IMR-90 (cell line): ENCODE measurements at regions not wholly inside any gene's neighbourhood (a gene's known extent, or its start where the extent isn't known, plus 50 kb on each side); places are given as distances from the start of the nearest gene placed in this dataset.

Experiments
- ATAC-seq: fragments of 200-7000 bp; cut with Tn5 transposase; 2 replicates; pipeline ENCODE4 v1.9.1; 2020; ENCODE audit warnings: low read depth, mild to moderate bottlenecking, moderate library complexity
- BruUV-seq: library from RNA; stranded (reverse); fragments of 400-500 nt; replicated peaks from 2 replicates; lab custom pipeline; 2021; lab: Mats Ljungman, UMichigan
- CTCF ChIA-PET: fragments of 300-600 bp; formaldehyde crosslinking; extraction: SDS; loops from one replicate; lab custom pipeline; 2021; ENCODE audit warnings: antibody characterized with exemption; lab: Yijun Ruan, JAX
- POLR2A ChIA-PET: fragments of 300-600 bp; sonication (Branson Sonifier 250); formaldehyde crosslinking; loops from one replicate; lab custom pipeline; 2022; ENCODE audit warnings: antibody characterized with exemption; ENCODE audit not compliant: unreplicated experiment; lab: Charles Lee
- DNase-seq: peaks from one replicate; pipeline ENCODE4 v3.0.0; 2013
- H2AFZ ChIP-seq: replicated peaks from 2 replicates; pipeline ENCODE3; 2013; ENCODE audit warnings: low read length, mild to moderate bottlenecking; ENCODE audit not compliant: poor library complexity
- H2AK5ac ChIP-seq: 2 replicates; pipeline ENCODE4 v1.6.1; 2013; ENCODE audit warnings: low read depth, low read length, inconsistent platforms
- H2AK9ac ChIP-seq: replicated peaks from 2 replicates; pipeline ENCODE3; 2013; ENCODE audit warnings: mild to moderate bottlenecking, low read depth, low read length, moderate library complexity; ENCODE audit not compliant: poor library complexity
- H2BK120ac ChIP-seq: 2 replicates; pipeline ENCODE4 v1.6.1; 2013; ENCODE audit warnings: low read depth, low read length, inconsistent platforms
- H2BK15ac ChIP-seq: 3 replicates; pipeline ENCODE4 v1.6.1; 2013; ENCODE audit warnings: low read depth, low read length, inconsistent platforms
- H2BK20ac ChIP-seq: 2 replicates; pipeline ENCODE4 v1.6.1; 2013; ENCODE audit warnings: low read depth, mild to moderate bottlenecking, inconsistent platforms, low read length, moderate library complexity
- H2BK5ac ChIP-seq: 2 replicates; pipeline ENCODE4 v1.6.1; 2013; ENCODE audit warnings: mild to moderate bottlenecking, low read depth, low read length, inconsistent platforms; ENCODE audit not compliant: poor library complexity, severe bottlenecking
- H3K14ac ChIP-seq: replicated peaks from 2 replicates; pipeline ENCODE4 v1.6.1; 2013; ENCODE audit warnings: low read depth, low read length, inconsistent platforms
- H3K18ac ChIP-seq: 2 replicates; pipeline ENCODE4 v1.6.1; 2013; ENCODE audit warnings: low read depth, low read length, control low read depth
- H3K23ac ChIP-seq: 2 replicates; pipeline ENCODE4 v1.6.1; 2013; ENCODE audit warnings: low read depth, low read length, inconsistent platforms
- H3K27ac ChIP-seq: 2 replicates; pipeline ENCODE4 v1.5.1; 2013; ENCODE audit warnings: mild to moderate bottlenecking, control low read depth, low read length; ENCODE audit not compliant: insufficient read depth
- H3K27me3 ChIP-seq: 2 replicates; pipeline ENCODE4 v1.6.1; 2013; ENCODE audit warnings: low read length; ENCODE audit not compliant: control insufficient read depth, insufficient read depth
- H3K36me3 ChIP-seq: 2 replicates; pipeline ENCODE4 v1.6.1; 2013; ENCODE audit warnings: low read length, mixed read lengths; ENCODE audit not compliant: control insufficient read depth, insufficient read depth
- H3K4ac ChIP-seq: 2 replicates; pipeline ENCODE4 v1.6.1; 2013; ENCODE audit warnings: low read depth, low read length, inconsistent platforms
- H3K4me1 ChIP-seq: 2 replicates; pipeline ENCODE4 v1.6.1; 2013; ENCODE audit warnings: low read length, mixed read lengths; ENCODE audit not compliant: control insufficient read depth, insufficient read depth
- H3K4me2 ChIP-seq: 2 replicates; pipeline ENCODE4 v1.6.1; 2013; ENCODE audit warnings: low read depth, mild to moderate bottlenecking, control low read depth, low read length, moderate library complexity
- H3K4me3 ChIP-seq: 2 replicates; pipeline ENCODE4 v1.5.1; 2013; ENCODE audit warnings: low read depth, mild to moderate bottlenecking, control low read depth, low read length, moderate library complexity; ENCODE audit not compliant: insufficient read depth
- H3K56ac ChIP-seq: 2 replicates; pipeline ENCODE4 v1.6.1; 2013; ENCODE audit warnings: low read length, inconsistent platforms; ENCODE audit not compliant: insufficient read depth; ENCODE audit errors: extremely low read depth
- H3K79me1 ChIP-seq, 2 experiments: 2 replicates each; pipeline ENCODE4 v1.6.1; 2013; ENCODE audit warnings: low read length in 2 of 2, inconsistent platforms in 1 of 2, low read depth in 1 of 2
- H3K9ac ChIP-seq: 2 replicates; pipeline ENCODE4 v1.6.1; 2013; ENCODE audit warnings: low read depth, low read length, control low read depth
- H3K9me1 ChIP-seq: 2 replicates; pipeline ENCODE4 v1.6.1; 2013; ENCODE audit warnings: low read length, inconsistent platforms; ENCODE audit not compliant: insufficient read depth
- H3K9me3 ChIP-seq: 2 replicates; pipeline ENCODE4 v1.6.1; 2013; ENCODE audit warnings: low read length; ENCODE audit not compliant: control insufficient read depth, insufficient read depth
- H4K20me1 ChIP-seq: 2 replicates; pipeline ENCODE4 v1.6.1; 2013; ENCODE audit warnings: low read length, inconsistent platforms; ENCODE audit not compliant: insufficient read depth
- H4K5ac ChIP-seq: 2 replicates; pipeline ENCODE4 v1.6.1; 2013; ENCODE audit warnings: mild to moderate bottlenecking, low read depth, low read length, control low read depth
- H4K8ac ChIP-seq, 2 experiments: 2 replicates each; pipeline ENCODE4 v1.6.1; 2013; ENCODE audit warnings: low read depth in 2 of 2, low read length in 2 of 2, control low read depth in 1 of 2, inconsistent platforms in 1 of 2
- H4K91ac ChIP-seq: 2 replicates; pipeline ENCODE4 v1.6.1; 2013; ENCODE audit warnings: low read depth, low read length, inconsistent platforms; ENCODE audit not compliant: insufficient read depth
- BHLHE40 ChIP-seq: fragments of 150-350 bp; IDR thresholded peaks from 2 replicates; pipeline ENCODE4 v1.6.1; 2016; ENCODE audit warnings: mild to moderate bottlenecking, low read depth, low read length
- CEBPB ChIP-seq: IDR thresholded peaks from 2 replicates; pipeline ENCODE4 v1.6.1; 2012; ENCODE audit warnings: low read depth, low read length, improper control_type of control experiment
- CTCF ChIP-seq: conservative IDR thresholded peaks from 2 replicates; pipeline ENCODE4 v1.5.1; 2012; ENCODE audit warnings: mild to moderate bottlenecking, low read depth, low read length, improper control_type of control experiment
- FOS ChIP-seq: fragments of 150-350 bp; IDR thresholded peaks from 2 replicates; pipeline ENCODE4 v1.6.1; 2016; ENCODE audit warnings: low read depth, low read length
- MAFK ChIP-seq: IDR thresholded peaks from 2 replicates; pipeline ENCODE4 v1.6.1; 2012; ENCODE audit warnings: low read depth, low read length, improper control_type of control experiment
- MAZ ChIP-seq: IDR thresholded peaks from 2 replicates; pipeline ENCODE4 v1.6.1; 2012; ENCODE audit warnings: low read depth, mild to moderate bottlenecking, low read length, improper control_type of control experiment, moderate library complexity, borderline replicate concordance
- MXI1 ChIP-seq: IDR thresholded peaks from 2 replicates; pipeline ENCODE4 v1.6.1; 2012; ENCODE audit warnings: low read depth, mild to moderate bottlenecking, low read length, moderate library complexity, borderline replicate concordance
- NFE2L2 ChIP-seq: fragments of 150-350 bp; IDR thresholded peaks from 2 replicates; pipeline ENCODE4 v1.6.1; 2016; ENCODE audit warnings: low read depth, mild to moderate bottlenecking, low read length
- RAD21 ChIP-seq: IDR thresholded peaks from 2 replicates; pipeline ENCODE4 v1.6.1; 2012; ENCODE audit warnings: low read length, improper control_type of control experiment
- RCOR1 ChIP-seq: IDR thresholded peaks from 2 replicates; pipeline ENCODE4 v1.6.1; 2012; ENCODE audit warnings: mild to moderate bottlenecking, low read length, improper control_type of control experiment; ENCODE audit not compliant: insufficient replicate concordance
- RFX5 ChIP-seq: IDR thresholded peaks from 2 replicates; pipeline ENCODE4 v1.8.0; 2012; ENCODE audit warnings: low read depth, mild to moderate bottlenecking, low read length, moderate library complexity
- SMC3 ChIP-seq: fragments of 150-350 bp; IDR thresholded peaks from 2 replicates; pipeline ENCODE4 v1.6.1; 2016; ENCODE audit warnings: low read depth, mild to moderate bottlenecking, antibody characterized with exemption, low read length, moderate library complexity
- WGBS, 2 experiments: methylation state at CpG; one replicate each; pipeline versions ENCODE4 v1.1.5 to v1.1.7; 2013; ENCODE audit warnings: missing lambda C conversion rate in 2 of 2; ENCODE audit not compliant: insufficient read length in 1 of 2; ENCODE audit errors: extremely low coverage in 2 of 2; 5-methylcytosine and 5-hydroxymethylcytosine counted together
- dilution Hi-C: fragments of 300-500 bp; cut with HindIII; formaldehyde crosslinking; loops from one replicate; pipeline ENCODE4 v1.14.3; 2018; ENCODE audit warnings: low sequenced_read_pairs; ENCODE audit not compliant: unreplicated experiment
- in situ Hi-C: fragments of 300-500 bp; cut with MboI; formaldehyde crosslinking; loops from 3 replicates; pipeline ENCODE4 v1.14.3; 2019; ENCODE audit warnings: low sequenced_read_pairs, inconsistent platforms, mixed read lengths
- intact Hi-C: fragments of 100-400 bp; cut with micrococcal nuclease; formaldehyde crosslinking; loops from 2 replicates; pipeline ENCODE4 v1.10.0; 2022
- TF ChIP-seq, protein P1 (sequence below): fragments of 150-350 bp; IDR thresholded peaks from 2 replicates; pipeline ENCODE4 v1.6.1; 2017; ENCODE audit warnings: mild to moderate bottlenecking, antibody characterized with exemption, low read length, low read depth
- TF ChIP-seq, protein P2 (sequence below): fragments of 150-350 bp; IDR thresholded peaks from 2 replicates; pipeline ENCODE4 v1.6.1; 2016; ENCODE audit warnings: low read depth, mild to moderate bottlenecking, low read length, moderate library complexity, borderline replicate concordance

- Histone ChIP-seq H2AK5ac (no peak overlapping the region), H3K36me3 (no peaks in the 10 kb centered on the region), H4K8ac (no peak overlapping the region), H3K27me3 (no peaks in the 10 kb centered on the region), H2BK5ac (no peak overlapping the region), H3K4me1 (no peaks in the 10 kb centered on the region), H3K4me2 (no peak overlapping the region), H4K5ac (no peak overlapping the region), H4K91ac (no peak overlapping the region), H2AK9ac (no peak overlapping the region), H3K23ac (no peak overlapping the region), H3K14ac (no peak overlapping the region), H3K18ac (no peak overlapping the region), H3K9ac (no peak overlapping the region), H3K27ac (no peak overlapping the region), H3K4me3 (no peak overlapping the region), H2BK20ac (no peak overlapping the region), H2AFZ (no peak overlapping the region), H3K9me1 (no peaks in the 10 kb centered on the region), H4K20me1 (no peaks in the 10 kb centered on the region), H3K79me1 (no peaks in the 10 kb centered on the region), H2BK15ac (no peak overlapping the region), H3K4ac (no peak overlapping the region), H3K56ac (no peak overlapping the region), H2BK120ac (no peak overlapping the region), H3K9me3 (peaks cover 18% of the 10 kb centered on the region)
- dilution Hi-C loops (no loop called here), in situ Hi-C loops (no loop called here), intact Hi-C loops (no loop called here)
- CTCF ChIA-PET = no interaction called here
- BruUV-seq = no TSS peak
- no peak for ATAC-seq
- POLR2A ChIA-PET = no interaction called here
- DNase-seq = no peak
- no CpG with 5 or more reads among the region's 5 CpGs for WGBS, 2 experiments
- TF ChIP-seq NFE2L2 (no peak), MAZ (no peak), CTCF (no peak), MXI1 (no peak), RCOR1 (no peak), BHLHE40 (no peak), FOS (no peak), RAD21 (no peak), MAFK (no peak), RFX5 (no peak), SMC3 (no peak), CEBPB (no peak)
- TF ChIP-seq, protein P1, sequence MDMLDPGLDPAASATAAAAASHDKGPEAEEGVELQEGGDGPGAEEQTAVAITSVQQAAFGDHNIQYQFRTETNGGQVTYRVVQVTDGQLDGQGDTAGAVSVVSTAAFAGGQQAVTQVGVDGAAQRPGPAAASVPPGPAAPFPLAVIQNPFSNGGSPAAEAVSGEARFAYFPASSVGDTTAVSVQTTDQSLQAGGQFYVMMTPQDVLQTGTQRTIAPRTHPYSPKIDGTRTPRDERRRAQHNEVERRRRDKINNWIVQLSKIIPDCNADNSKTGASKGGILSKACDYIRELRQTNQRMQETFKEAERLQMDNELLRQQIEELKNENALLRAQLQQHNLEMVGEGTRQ = no peak
- TF ChIP-seq, protein P2, sequence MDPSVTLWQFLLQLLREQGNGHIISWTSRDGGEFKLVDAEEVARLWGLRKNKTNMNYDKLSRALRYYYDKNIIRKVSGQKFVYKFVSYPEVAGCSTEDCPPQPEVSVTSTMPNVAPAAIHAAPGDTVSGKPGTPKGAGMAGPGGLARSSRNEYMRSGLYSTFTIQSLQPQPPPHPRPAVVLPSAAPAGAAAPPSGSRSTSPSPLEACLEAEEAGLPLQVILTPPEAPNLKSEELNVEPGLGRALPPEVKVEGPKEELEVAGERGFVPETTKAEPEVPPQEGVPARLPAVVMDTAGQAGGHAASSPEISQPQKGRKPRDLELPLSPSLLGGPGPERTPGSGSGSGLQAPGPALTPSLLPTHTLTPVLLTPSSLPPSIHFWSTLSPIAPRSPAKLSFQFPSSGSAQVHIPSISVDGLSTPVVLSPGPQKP = no peak
Measured at GRCh38 chr20:22243067-22243466, 341.3 kb downstream of the FOXA2 start.
